ENCODE measurements at regions not wholly inside any gene's neighbourhood (a gene's known extent, or its start where the extent isn't known, plus 50 kb on each side); places are given as distances from the start of the nearest gene placed in this dataset.

DNA sequence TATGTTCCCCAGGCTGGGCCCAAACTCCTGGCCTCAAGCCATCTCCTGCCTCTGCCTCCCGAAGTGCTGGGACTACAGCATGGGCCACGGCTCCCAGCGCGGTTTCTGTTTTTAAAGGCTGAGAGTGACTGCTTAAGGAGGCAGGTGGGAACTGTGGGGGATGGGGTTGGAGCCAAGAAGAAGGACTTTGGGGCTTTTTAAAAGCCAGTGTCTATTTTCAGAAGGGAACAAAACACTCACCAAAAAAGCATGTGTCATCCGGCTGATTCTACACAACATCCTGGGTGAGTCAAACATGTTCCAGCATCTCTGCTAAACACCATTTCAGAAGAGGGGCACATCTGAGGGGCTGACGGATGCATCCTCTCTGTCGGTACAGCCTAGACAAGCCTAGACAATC is 824.5 kb downstream of the TYW1 start:
- H3F3A ChIP-seq (ENCODE audit: control insufficient read depth, insufficient read depth): no peaks in the 10 kb centered on the region
- no peaks in the 10 kb centered on the region for H3K79me2 ChIP-seq (ENCODE audit: control insufficient read depth, low read length)
- no peak overlapping the region for H3K27ac ChIP-seq (ENCODE audit: low read depth, low read length)
- H3K4me2 ChIP-seq (ENCODE audit: low read length): no peak overlapping the region
- H3K27me3 ChIP-seq (ENCODE audit: control insufficient read depth, low read length): no peaks in the 10 kb centered on the region
- TF ChIP-seq EZH2phosphoT487 (IDR thresholded peaks at IDR 0.05; ENCODE audit: borderline replicate concordance, low read length): no peak
- no peak for TF ChIP-seq CTCF (IDR thresholded peaks at IDR 0.05; ENCODE audit: low read depth, low read length, poor library complexity, severe bottlenecking)
- H3K9me3 ChIP-seq (ENCODE audit: control insufficient read depth, insufficient read depth, low read length): peaks cover 6% of the 10 kb centered on the region; the same call in 1 of the 2 replicates
- H3K4me3 ChIP-seq (ENCODE audit: low read length): no peak overlapping the region
- no peaks in the 10 kb centered on the region for H3K36me3 ChIP-seq (ENCODE audit: control insufficient read depth, low read length)
- H4K20me1 ChIP-seq (ENCODE audit: control insufficient read depth, insufficient read depth, low read depth, low read length): no peaks in the 10 kb centered on the region
- no peaks in the 10 kb centered on the region for H3K4me1 ChIP-seq (ENCODE audit: control insufficient read depth, low read length)
- H3K9me2 ChIP-seq (replicated peaks; ENCODE audit: control insufficient read depth, low read length): no peaks in the 10 kb centered on the region

GRCh38 chr7:67823345-67823744 is 826.7 kb downstream of the TYW1 start:
- Histone ChIP-seq H3K9me2 (replicated peaks; ENCODE audit: control insufficient read depth, low read length) (no peaks in the 10 kb centered on the region), H3K27ac (ENCODE audit: low read depth, low read length) (no peak overlapping the region), H3K4me2 (ENCODE audit: low read length) (no peak overlapping the region), H3K27me3 (ENCODE audit: control insufficient read depth, low read length) (no peaks in the 10 kb centered on the region), H4K20me1 (ENCODE audit: control insufficient read depth, insufficient read depth, low read depth, low read length) (no peaks in the 10 kb centered on the region), H3K9me3 (ENCODE audit: control insufficient read depth, insufficient read depth, low read length) (peaks cover 9% of the 10 kb centered on the region; the same call in 1 of the 2 replicates), H3F3A (ENCODE audit: control insufficient read depth, insufficient read depth) (no peaks in the 10 kb centered on the region), H3K4me3 (ENCODE audit: low read length) (no peak overlapping the region), H3K36me3 (ENCODE audit: control insufficient read depth, low read length) (no peaks in the 10 kb centered on the region), H3K4me1 (ENCODE audit: control insufficient read depth, low read length) (no peaks in the 10 kb centered on the region), H3K79me2 (ENCODE audit: control insufficient read depth, low read length) (no peaks in the 10 kb centered on the region)
- TF ChIP-seq EZH2phosphoT487 (IDR thresholded peaks at IDR 0.05; ENCODE audit: borderline replicate concordance, low read length) (no peak), CTCF (IDR thresholded peaks at IDR 0.05; ENCODE audit: low read depth, low read length, poor library complexity, severe bottlenecking) (no peak)

DNA sequence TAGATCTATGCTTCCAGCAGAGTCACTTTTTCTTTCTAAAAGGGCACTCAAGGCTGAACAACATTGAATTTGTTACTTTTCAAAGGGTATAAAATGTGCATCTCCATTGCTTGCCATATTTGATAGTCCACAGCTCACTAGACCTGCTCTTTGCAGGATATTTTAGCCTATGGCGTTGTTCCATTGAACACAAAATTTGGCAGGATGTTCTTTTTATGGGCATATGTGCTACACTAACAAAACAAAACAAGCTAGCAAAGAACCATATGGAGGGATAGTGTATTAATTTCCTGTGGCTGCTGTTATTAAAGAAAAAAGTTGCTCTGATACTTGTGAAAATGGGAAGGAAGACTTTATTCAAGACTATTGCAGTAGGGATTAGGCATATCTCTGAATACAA is 828.7 kb downstream of the TYW1 start:
- Histone ChIP-seq H3K79me2 (ENCODE audit: control insufficient read depth, low read length) (no peaks in the 10 kb centered on the region), H3K27ac (ENCODE audit: low read depth, low read length) (no peak overlapping the region), H3K27me3 (ENCODE audit: control insufficient read depth, low read length) (no peaks in the 10 kb centered on the region), H3K4me3 (ENCODE audit: low read length) (no peak overlapping the region), H3K4me1 (ENCODE audit: control insufficient read depth, low read length) (no peaks in the 10 kb centered on the region), H3K4me2 (ENCODE audit: low read length) (no peak overlapping the region), H3K9me2 (replicated peaks; ENCODE audit: control insufficient read depth, low read length) (no peaks in the 10 kb centered on the region), H4K20me1 (ENCODE audit: control insufficient read depth, insufficient read depth, low read depth, low read length) (no peaks in the 10 kb centered on the region), H3K9me3 (ENCODE audit: control insufficient read depth, insufficient read depth, low read length) (peaks cover 2% of the 10 kb centered on the region; the same call in 1 of the 2 replicates), H3K36me3 (ENCODE audit: control insufficient read depth, low read length) (no peaks in the 10 kb centered on the region), H3F3A (ENCODE audit: control insufficient read depth, insufficient read depth) (no peaks in the 10 kb centered on the region)
- TF ChIP-seq CTCF (IDR thresholded peaks at IDR 0.05; ENCODE audit: low read depth, low read length, poor library complexity, severe bottlenecking) (no peak), EZH2phosphoT487 (IDR thresholded peaks at IDR 0.05; ENCODE audit: borderline replicate concordance, low read length) (no peak)

DNA sequence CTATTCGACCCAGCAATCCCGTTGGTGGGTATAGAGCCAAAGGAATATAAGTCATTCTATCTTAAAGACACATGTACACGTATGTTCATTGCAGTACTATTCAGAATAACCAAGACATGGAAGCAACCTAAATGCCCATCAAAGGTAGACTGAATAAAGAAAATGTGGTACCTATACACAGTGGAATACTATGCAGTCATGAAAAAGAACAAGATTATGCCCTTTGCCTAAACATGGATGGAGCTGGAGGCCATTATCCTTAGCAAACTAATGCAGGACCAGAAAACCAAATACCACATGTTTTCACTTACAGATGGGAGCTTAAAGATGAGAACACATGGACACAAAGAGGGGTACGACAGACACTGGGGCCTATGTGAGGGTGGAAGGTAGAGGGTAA is 845.3 kb downstream of the TYW1 start:
- Histone ChIP-seq H3K27me3 (ENCODE audit: control insufficient read depth, low read length) (no peaks in the 10 kb centered on the region), H3F3A (ENCODE audit: control insufficient read depth, insufficient read depth) (no peaks in the 10 kb centered on the region), H3K27ac (ENCODE audit: low read depth, low read length) (no peak overlapping the region), H4K20me1 (ENCODE audit: control insufficient read depth, insufficient read depth, low read depth, low read length) (no peaks in the 10 kb centered on the region), H3K4me1 (ENCODE audit: control insufficient read depth, low read length) (no peaks in the 10 kb centered on the region), H3K79me2 (ENCODE audit: control insufficient read depth, low read length) (no peaks in the 10 kb centered on the region), H3K9me3 (ENCODE audit: control insufficient read depth, insufficient read depth, low read length) (no peaks in the 10 kb centered on the region), H3K36me3 (ENCODE audit: control insufficient read depth, low read length) (no peaks in the 10 kb centered on the region), H3K4me3 (ENCODE audit: low read length) (no peak overlapping the region), H3K9me2 (replicated peaks; ENCODE audit: control insufficient read depth, low read length) (no peaks in the 10 kb centered on the region), H3K4me2 (ENCODE audit: low read length) (no peak overlapping the region)
- TF ChIP-seq EZH2phosphoT487 (IDR thresholded peaks at IDR 0.05; ENCODE audit: borderline replicate concordance, low read length) (no peak), CTCF (IDR thresholded peaks at IDR 0.05; ENCODE audit: low read depth, low read length, poor library complexity, severe bottlenecking) (no peak)

All from DOHH2 (cell line).